ENCODE measurements at regions not wholly inside any gene's neighbourhood (a gene's known extent, or its start where the extent isn't known, plus 50 kb on each side); places are given as distances from the start of the nearest gene placed in this dataset.

DNA sequence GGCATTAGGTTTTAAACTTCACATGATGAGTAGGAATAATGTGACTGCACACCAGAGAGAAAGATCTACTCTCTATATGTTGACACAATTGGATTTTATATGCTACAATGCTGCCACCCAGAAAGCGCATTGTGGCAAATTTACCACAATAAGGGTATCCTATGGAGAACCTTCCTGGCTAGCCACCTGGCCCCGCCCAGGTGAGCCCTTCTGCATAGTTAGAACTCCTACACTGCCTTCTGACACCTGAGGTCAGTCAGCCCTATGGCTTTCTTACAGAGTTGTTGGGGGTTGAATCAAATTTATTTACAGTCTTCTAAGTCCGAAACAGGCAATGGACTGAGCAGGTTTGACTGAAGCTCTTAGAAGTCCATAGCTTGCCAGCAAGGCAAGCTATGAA lies 153.8 kb upstream of the S100G start:
- DNase-seq (ENCODE audit: low read depth): no peak

DNA sequence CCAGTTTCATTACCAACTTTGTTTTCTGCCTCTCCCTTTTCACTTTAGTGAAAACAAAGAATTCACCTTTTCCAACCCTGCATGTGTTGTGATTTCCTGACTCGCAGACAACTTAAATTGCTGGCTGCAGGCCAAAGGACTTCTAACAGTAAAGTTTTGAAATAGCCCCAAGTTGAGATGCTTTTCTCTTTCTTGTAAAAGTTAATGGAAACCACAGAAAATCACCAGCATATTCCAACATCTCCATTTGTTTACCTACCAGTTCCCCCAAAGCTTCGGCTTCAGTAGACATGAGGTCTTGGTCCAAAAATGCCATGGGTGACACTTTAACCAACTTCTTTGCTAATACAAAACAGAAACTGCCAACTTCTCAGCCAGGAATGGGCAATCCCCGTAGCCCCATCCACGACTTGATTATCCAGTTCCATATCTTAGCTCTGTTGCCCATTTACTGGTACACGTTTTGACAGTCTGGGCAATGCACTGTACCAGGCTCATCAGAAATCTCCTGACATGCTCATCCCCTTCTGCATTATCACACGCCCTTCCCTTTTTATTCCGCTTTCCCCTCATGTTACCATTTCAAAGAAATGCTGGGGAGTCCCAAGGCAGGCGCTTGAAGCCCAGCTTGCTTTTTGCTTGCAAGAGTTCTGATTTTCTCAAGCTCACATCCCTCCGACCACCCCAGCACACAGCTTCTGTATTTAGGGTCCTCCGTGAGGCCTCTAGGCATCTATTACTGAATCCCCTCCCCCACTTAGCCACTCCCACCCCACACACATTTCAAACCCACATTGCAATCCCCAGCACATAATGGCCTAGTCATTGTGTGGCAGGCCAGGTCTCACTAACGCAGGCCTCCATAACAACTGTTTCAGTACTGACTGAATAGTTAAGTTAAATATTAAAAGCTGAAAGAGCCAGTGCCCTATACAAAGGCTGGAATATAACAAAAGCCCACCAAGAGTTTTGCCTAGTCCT lies 137.9 kb upstream of the S100G start:
- DNase-seq (ENCODE audit: low read depth): no peak

DNA sequence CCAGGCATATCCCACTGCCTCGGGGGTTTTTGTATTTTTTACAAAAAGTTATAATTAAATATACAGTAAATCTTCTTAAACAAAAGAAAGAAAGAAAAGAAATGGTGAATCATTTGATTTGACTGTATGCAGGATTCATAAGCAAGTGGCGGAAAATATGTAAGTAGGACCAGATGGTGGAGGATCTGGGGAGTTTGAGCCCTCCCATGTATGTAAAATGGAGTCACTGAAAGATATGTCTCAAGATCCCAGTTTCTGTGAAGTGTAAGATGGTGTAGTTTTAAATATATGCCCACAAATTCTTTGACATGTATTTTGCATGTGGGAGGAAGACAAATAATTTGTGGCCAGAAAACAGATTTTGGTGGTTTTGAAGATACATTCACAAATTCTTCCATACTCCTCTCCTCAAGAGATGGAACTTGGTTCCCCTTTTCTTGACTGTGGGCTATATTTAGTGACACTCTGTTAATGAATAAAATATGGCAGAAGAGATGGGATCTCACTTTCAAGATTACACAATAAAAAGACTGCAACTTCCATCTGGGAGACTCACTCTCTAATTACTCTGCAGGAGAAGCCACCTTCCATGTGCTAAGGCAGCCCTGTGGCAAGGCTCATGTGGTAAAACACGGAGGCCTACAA lies 133.6 kb upstream of the S100G start:
- DNase-seq (ENCODE audit: low read depth): no peak

DNA sequence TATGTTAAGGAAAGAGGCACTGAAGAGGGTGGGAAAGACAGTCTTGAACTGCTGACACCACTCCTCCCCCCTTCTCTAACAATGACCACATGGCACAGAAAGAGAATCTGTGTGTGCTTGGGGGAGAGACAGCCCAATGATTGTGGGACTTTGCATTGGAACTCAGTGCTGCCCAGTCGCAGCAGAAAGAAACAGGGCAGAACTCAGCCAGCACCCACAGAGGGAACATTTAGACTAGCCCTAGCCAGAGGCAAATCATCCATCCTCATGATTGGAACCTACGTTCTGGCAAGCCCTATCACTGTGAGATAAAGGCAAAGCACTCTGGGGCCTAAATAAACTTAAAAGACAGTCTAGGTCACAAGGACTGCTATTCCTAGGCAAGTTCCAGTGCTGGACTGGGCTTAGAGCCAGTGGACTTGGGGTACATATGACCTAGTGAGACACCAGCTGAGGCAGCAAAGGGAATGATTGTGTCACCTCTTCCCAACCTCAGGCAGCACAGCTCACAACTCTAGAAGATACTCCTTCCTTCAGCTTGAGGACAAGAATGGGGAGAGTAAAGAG lies 132.8 kb upstream of the S100G start:
- no peak for DNase-seq (ENCODE audit: low read depth)

- DNase-seq (ENCODE audit: low read depth): no peak
These were observed 131.8 kb upstream of the S100G start for GRCh38 chrX:16518131-16518530.

DNA sequence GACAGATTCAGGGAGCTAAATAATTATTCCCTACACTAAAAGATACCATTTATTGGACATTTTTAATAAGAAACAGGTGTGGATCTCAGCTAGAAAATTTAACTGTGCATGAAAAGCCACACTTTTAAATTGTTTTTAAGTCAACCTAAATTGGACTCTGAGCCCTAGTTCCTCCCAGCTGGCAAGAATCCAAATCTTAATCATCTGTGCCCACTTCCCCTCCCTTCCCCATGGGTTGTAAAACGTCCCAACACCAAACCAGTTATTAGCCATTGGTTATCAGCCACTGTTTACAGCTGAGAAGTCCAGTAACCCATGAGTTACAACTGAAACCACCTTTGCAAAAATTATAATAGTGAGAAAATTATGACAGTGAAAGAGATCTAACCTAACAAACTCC lies 125.6 kb upstream of the S100G start:
- DNase-seq (ENCODE audit: low read depth): no peak

GRCh38 chrX:16526003-16526402 lies 124.0 kb upstream of the S100G start:
- DNase-seq (ENCODE audit: low read depth): no peak

DNA sequence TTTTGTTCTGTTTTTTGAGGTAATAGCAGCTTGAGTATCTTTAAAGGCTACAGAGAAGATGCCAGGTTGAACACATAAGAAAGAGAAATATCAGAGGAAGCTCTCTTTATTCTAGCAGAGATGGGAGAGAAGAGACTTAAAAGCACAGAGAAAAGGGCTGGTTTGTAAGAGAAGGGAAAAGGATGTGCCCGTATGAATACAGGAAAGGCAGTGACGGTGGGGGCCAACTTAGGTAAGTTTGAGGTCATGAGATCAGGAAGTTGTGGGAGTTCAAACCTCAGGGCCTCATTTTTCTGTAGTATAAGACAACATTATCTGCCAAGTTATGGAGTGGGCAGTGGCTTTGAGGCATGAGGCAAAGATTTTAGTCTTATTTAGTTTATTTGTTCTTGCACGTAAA lies 121.3 kb upstream of the S100G start:
- peak; percentile 3 for DNase-seq (ENCODE audit: low read depth)
